ENCODE measurements at regions not wholly inside any gene's neighbourhood (a gene's known extent, or its start where the extent isn't known, plus 50 kb on each side); places are given as distances from the start of the nearest gene placed in this dataset.

GRCh38 chr5:87781976-87782375, 369.2 kb upstream of the CCNH start:
- TF ChIP-seq EZH2 (IDR thresholded peaks at IDR 0.05; ENCODE audit: insufficient read depth, poor library complexity, severe bottlenecking) (no peak), EZH2phosphoT487 (IDR thresholded peaks at IDR 0.05; ENCODE audit: insufficient read depth, low read depth) (no peak)

Measured in GM23248 (cell line).